KMS-11 (cell line): ENCODE measurements at regions not wholly inside any gene's neighbourhood (a gene's known extent, or its start where the extent isn't known, plus 50 kb on each side); places are given as distances from the start of the nearest gene placed in this dataset.

Source experiments
- H2AFZ ChIP-seq: fragments of 200-600 bp; sonication (generic); 2 replicates; pipeline ENCODE4 v1.6.1; 2016; ENCODE audit warnings: antibody characterized with exemption, mixed run types, low read depth
- H3K27ac ChIP-seq: fragments of 200-600 bp; sonication (generic); 2 replicates; pipeline ENCODE4 v1.6.1; 2016; ENCODE audit warnings: mild to moderate bottlenecking, mixed run types
- H3K27me3 ChIP-seq: fragments of 200-600 bp; sonication (generic); 2 replicates; pipeline ENCODE4 v1.6.1; 2017; ENCODE audit warnings: mild to moderate bottlenecking, low read depth, mixed run types, moderate library complexity; ENCODE audit not compliant: insufficient read depth
- H3K36me3 ChIP-seq: fragments of 200-600 bp; sonication (generic); 2 replicates; pipeline ENCODE4 v1.6.1; 2017; ENCODE audit warnings: mild to moderate bottlenecking, mixed run types; ENCODE audit not compliant: insufficient read depth
- H3K4me1 ChIP-seq: fragments of 200-600 bp; sonication (generic); 2 replicates; pipeline ENCODE4 v1.6.1; 2016; ENCODE audit warnings: mild to moderate bottlenecking, low read depth, mixed run types; ENCODE audit not compliant: poor library complexity, severe bottlenecking
- H3K4me2 ChIP-seq: fragments of 200-600 bp; sonication (generic); 2 replicates; pipeline ENCODE4 v1.7.0; 2016; ENCODE audit warnings: mild to moderate bottlenecking, mixed run types
- H3K4me3 ChIP-seq: fragments of 200-600 bp; sonication (generic); IDR thresholded peaks from 2 replicates; pipeline ENCODE4 v1.6.1; 2017; ENCODE audit warnings: low read depth, low read length, mixed read lengths; ENCODE audit not compliant: insufficient read depth
- H3K79me2 ChIP-seq: fragments of 200-600 bp; sonication (generic); 2 replicates; pipeline ENCODE4 v1.6.1; 2016; ENCODE audit warnings: low read depth, mixed run types; ENCODE audit not compliant: insufficient read depth
- H3K9ac ChIP-seq: fragments of 200-600 bp; sonication (generic); 2 replicates; pipeline ENCODE4 v1.6.1; 2016; ENCODE audit warnings: mild to moderate bottlenecking, mixed run types
- H4K20me1 ChIP-seq: fragments of 200-600 bp; sonication (generic); 2 replicates; pipeline ENCODE4 v1.6.1; 2016; ENCODE audit warnings: mild to moderate bottlenecking, mixed run types; ENCODE audit not compliant: insufficient read depth
- CTCF ChIP-seq: fragments of 200-600 bp; sonication (generic); conservative IDR thresholded peaks from 2 replicates; pipeline ENCODE4 v1.6.1; 2017; ENCODE audit warnings: low read depth, mild to moderate bottlenecking, antibody characterized with exemption, low read length, moderate library complexity, mixed read lengths

- Histone ChIP-seq H3K9ac (no peak overlapping the region), H3K27ac (no peak overlapping the region), H3K36me3 (no peaks in the 10 kb centered on the region), H3K4me3 (no peak overlapping the region), H3K4me2 (no peak overlapping the region), H2AFZ (no peak overlapping the region), H3K79me2 (no peaks in the 10 kb centered on the region), H3K27me3 (no peaks in the 10 kb centered on the region), H3K4me1 (no peaks in the 10 kb centered on the region), H4K20me1 (no peaks in the 10 kb centered on the region)
- no peak for TF ChIP-seq CTCF
Observed at GRCh38 chrX:82208975-82209374, 1007.1 kb downstream of the SH3BGRL start.

GRCh38 chrX:82218361-82218760 lies 1016.5 kb downstream of the SH3BGRL start:
- H3K4me1 ChIP-seq = peaks cover 20% of the 10 kb centered on the region
- no peaks in the 10 kb centered on the region for H3K27me3 ChIP-seq
- no peaks in the 10 kb centered on the region for H3K36me3 ChIP-seq
- H2AFZ ChIP-seq = peak overlapping the region; percentile 85
- H4K20me1 ChIP-seq = no peaks in the 10 kb centered on the region
- peak overlapping the region; percentile 58 for H3K27ac ChIP-seq
- H3K79me2 ChIP-seq = no peaks in the 10 kb centered on the region
- H3K9ac ChIP-seq = no peak overlapping the region
- H3K4me3 ChIP-seq = no peak overlapping the region
- peak; percentile 68 for TF ChIP-seq CTCF
- peak overlapping the region; percentile 78 for H3K4me2 ChIP-seq

DNA sequence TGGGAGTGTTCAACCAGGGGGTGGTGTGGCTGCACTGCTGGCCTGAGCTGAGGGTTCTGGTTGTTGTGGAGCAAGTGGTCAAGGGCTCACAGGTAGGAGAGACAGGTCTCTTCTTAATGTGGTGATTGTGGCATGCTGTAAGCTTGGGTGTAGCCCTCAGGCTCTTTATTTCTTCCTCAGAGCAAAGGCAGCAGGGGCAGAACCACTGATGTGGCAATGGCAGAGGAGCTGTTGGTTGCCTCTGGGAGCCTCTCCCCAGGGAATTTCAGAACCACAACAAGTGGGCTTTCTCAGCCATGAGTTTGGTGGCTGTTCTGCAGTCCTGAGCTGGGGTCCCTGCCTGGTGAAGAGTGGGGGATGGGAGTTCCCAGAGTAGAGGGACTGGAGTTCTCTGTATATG lies 1017.2 kb downstream of the SH3BGRL start:
- Histone ChIP-seq H3K27me3 (no peaks in the 10 kb centered on the region), H3K4me2 (peak overlapping the region; percentile 78; the same call in 1 of the 2 replicates), H4K20me1 (no peaks in the 10 kb centered on the region), H3K27ac (peak overlapping the region; percentile 58), H3K9ac (no peak overlapping the region), H3K4me1 (peaks cover 28% of the 10 kb centered on the region), H2AFZ (peak overlapping the region; percentile 85; the same call in 1 of the 2 replicates), H3K4me3 (no peak overlapping the region), H3K79me2 (no peaks in the 10 kb centered on the region), H3K36me3 (no peaks in the 10 kb centered on the region)
- TF ChIP-seq CTCF = no peak

- Histone ChIP-seq H3K27me3 (no peaks in the 10 kb centered on the region), H3K27ac (peak overlapping the region; percentile 50), H3K79me2 (no peaks in the 10 kb centered on the region), H3K36me3 (no peaks in the 10 kb centered on the region), H3K9ac (no peak overlapping the region), H3K4me3 (no peak overlapping the region), H2AFZ (no peak overlapping the region), H3K4me1 (peaks cover 43% of the 10 kb centered on the region), H3K4me2 (peak overlapping the region; percentile 35), H4K20me1 (no peaks in the 10 kb centered on the region)
- TF ChIP-seq CTCF = no peak
Observed at GRCh38 chrX:82224961-82225360, 1023.1 kb downstream of the SH3BGRL start.
